Endothelial cell of umbilical vein (primary cell): ENCODE measurements at regions not wholly inside any gene's neighbourhood (a gene's known extent, or its start where the extent isn't known, plus 50 kb on each side); places are given as distances from the start of the nearest gene placed in this dataset.
A peak's percentile ranks its signal among the peaks of the same experiment; 100 is the strongest.

ENCODE experiments used
- EZH2 ChIP-seq: IDR thresholded peaks from 2 replicates; pipeline ENCODE4 v1.6.1; 2012; ENCODE audit warnings: borderline replicate concordance, low read depth, mild to moderate bottlenecking, moderate library complexity, low read length, inconsistent platforms; ENCODE audit not compliant: severe bottlenecking
- FOS ChIP-seq: IDR thresholded peaks from 2 replicates; pipeline ENCODE4 v1.6.1; 2011; ENCODE audit warnings: mild to moderate bottlenecking, low read length, moderate library complexity, borderline replicate concordance; ENCODE audit not compliant: insufficient read depth
- GATA2 ChIP-seq: IDR thresholded peaks from 2 replicates; pipeline ENCODE4 v1.7.0; 2011; ENCODE audit warnings: low read depth, mild to moderate bottlenecking, moderate library complexity, mixed read lengths, low read length; ENCODE audit not compliant: insufficient read length, insufficient read depth
- JUN ChIP-seq: IDR thresholded peaks from 2 replicates; pipeline ENCODE4 v1.6.1; 2011; ENCODE audit warnings: borderline replicate concordance, low read depth; ENCODE audit not compliant: insufficient read length, insufficient read depth
- POLR2A ChIP-seq: IDR thresholded peaks from 2 replicates; pipeline ENCODE4 v1.6.1; 2012; ENCODE audit warnings: low read depth, mild to moderate bottlenecking, control low read depth, low read length
- POLR2AphosphoS5 ChIP-seq: IDR thresholded peaks from 2 replicates; pipeline ENCODE4 v1.6.1; 2012; ENCODE audit warnings: low read depth, mild to moderate bottlenecking, control low read depth, low read length, moderate library complexity; ENCODE audit not compliant: insufficient read depth
- TF ChIP-seq, protein P1 (sequence below), 2 donors: IDR thresholded peaks; 1 replicate in 1 of 2; 2 replicates in 1 of 2; pipeline ENCODE4 v1.5.1; 2011; ENCODE audit warnings: low read length in 2 of 2, mild to moderate bottlenecking in 2 of 2, moderate library complexity in 2 of 2, control low read depth in 1 of 2, inconsistent platforms in 1 of 2, low read depth in 1 of 2; ENCODE audit not compliant: insufficient read depth in 1 of 2; ENCODE audit errors: extremely low read depth in 1 of 2

DNA sequence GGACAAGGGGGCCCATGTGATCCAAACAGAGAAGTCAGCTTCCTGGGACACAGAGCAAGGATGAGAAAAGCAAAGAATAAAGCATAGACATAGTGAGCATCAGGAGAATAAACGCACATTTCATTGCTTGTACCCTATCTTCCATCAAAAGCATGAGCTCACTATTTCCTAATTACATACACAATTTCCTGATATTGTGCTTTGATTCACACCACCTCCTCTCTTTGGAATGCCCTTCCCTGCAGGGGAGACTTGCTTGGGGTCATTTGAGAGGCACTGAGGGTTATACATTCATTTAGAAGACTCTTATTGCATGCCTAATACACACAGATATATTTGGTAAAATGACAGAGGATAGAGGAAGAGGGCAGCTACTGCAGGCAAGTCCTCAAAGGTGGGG is 185.4 kb downstream of the SEC16B start:
- TF ChIP-seq FOS (peak; percentile 27), POLR2A (no peak), JUN (no peak), EZH2 (no peak), POLR2AphosphoS5 (no peak), GATA2 (peak; percentile 95)
- TF ChIP-seq, protein P1, sequence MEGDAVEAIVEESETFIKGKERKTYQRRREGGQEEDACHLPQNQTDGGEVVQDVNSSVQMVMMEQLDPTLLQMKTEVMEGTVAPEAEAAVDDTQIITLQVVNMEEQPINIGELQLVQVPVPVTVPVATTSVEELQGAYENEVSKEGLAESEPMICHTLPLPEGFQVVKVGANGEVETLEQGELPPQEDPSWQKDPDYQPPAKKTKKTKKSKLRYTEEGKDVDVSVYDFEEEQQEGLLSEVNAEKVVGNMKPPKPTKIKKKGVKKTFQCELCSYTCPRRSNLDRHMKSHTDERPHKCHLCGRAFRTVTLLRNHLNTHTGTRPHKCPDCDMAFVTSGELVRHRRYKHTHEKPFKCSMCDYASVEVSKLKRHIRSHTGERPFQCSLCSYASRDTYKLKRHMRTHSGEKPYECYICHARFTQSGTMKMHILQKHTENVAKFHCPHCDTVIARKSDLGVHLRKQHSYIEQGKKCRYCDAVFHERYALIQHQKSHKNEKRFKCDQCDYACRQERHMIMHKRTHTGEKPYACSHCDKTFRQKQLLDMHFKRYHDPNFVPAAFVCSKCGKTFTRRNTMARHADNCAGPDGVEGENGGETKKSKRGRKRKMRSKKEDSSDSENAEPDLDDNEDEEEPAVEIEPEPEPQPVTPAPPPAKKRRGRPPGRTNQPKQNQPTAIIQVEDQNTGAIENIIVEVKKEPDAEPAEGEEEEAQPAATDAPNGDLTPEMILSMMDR (IDR thresholded peaks at IDR 0.05; ENCODE audit: extremely low read depth in 1 of 2, insufficient read depth in 1 of 2, low read depth in 1 of 2, low read length in 2 of 2), result no peak
